WI38 (cell line): ENCODE measurements at regions not wholly inside any gene's neighbourhood (a gene's known extent, or its start where the extent isn't known, plus 50 kb on each side); places are given as distances from the start of the nearest gene placed in this dataset.

Experiments
- H3K4me3 ChIP-seq: 2 replicates; pipeline ENCODE4 v1.5.1; 2011; ENCODE audit warnings: low read depth, mild to moderate bottlenecking, control low read depth, low read length
- TF ChIP-seq, protein P1 (sequence below): IDR thresholded peaks from 2 replicates; pipeline ENCODE4 v1.5.1; 2012; ENCODE audit warnings: low read depth, mild to moderate bottlenecking, control low read depth, low read length

GRCh38 chr5:2626572-2626971 is 124.9 kb downstream of the IRX2 start:
- TF ChIP-seq, protein P1, sequence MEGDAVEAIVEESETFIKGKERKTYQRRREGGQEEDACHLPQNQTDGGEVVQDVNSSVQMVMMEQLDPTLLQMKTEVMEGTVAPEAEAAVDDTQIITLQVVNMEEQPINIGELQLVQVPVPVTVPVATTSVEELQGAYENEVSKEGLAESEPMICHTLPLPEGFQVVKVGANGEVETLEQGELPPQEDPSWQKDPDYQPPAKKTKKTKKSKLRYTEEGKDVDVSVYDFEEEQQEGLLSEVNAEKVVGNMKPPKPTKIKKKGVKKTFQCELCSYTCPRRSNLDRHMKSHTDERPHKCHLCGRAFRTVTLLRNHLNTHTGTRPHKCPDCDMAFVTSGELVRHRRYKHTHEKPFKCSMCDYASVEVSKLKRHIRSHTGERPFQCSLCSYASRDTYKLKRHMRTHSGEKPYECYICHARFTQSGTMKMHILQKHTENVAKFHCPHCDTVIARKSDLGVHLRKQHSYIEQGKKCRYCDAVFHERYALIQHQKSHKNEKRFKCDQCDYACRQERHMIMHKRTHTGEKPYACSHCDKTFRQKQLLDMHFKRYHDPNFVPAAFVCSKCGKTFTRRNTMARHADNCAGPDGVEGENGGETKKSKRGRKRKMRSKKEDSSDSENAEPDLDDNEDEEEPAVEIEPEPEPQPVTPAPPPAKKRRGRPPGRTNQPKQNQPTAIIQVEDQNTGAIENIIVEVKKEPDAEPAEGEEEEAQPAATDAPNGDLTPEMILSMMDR: no peak
- no peak overlapping the region for H3K4me3 ChIP-seq

GRCh38 chr5:2622866-2623265 is 128.6 kb downstream of the IRX2 start:
- TF ChIP-seq, protein P1: no peak
- H3K4me3 ChIP-seq: no peak overlapping the region

DNA sequence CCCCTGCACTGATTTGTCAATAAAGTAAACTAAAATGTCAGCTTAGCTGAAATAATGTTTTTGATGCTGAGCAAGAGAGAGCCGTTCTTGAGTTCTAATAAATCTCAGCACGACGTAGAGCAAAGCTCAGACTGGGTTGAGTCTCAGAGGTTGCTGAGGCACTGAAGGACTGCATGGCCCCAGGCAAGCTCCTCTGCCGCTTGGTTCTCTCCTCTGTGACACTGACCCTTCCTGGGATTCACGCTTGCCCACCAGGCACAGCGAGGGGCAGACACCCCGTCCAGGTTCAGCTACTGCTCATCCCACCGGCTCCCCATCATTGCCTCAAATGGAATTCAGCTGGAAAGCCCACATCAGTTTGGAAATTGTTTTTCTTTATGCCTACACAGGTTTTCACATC is 129.8 kb downstream of the IRX2 start:
- TF ChIP-seq, protein P1: no peak
- no peak overlapping the region for H3K4me3 ChIP-seq

- TF ChIP-seq, protein P1: no peak
- no peak overlapping the region for H3K4me3 ChIP-seq
Measured at GRCh38 chr5:2619216-2619615, 132.3 kb downstream of the IRX2 start.

DNA sequence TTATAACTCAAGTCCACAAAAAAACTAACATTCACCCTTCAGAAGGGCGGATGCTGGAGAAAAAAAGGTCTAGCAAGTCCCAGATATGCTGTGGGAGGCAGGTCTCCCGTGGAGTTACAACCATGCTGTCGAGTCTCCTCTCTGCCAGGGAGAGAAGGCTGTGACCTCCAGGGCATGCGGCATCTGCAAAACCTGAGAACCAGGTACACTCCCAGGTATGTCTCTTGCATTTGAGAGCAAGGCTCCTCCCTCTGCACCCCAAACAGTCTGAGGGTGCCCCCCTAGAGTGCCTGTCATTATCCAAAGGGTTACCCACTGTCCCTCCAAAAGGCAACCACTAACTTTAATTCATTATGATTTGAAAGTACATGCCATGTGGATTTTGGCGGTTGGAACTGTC is 134.0 kb downstream of the IRX2 start:
- TF ChIP-seq, protein P1: no peak

DNA sequence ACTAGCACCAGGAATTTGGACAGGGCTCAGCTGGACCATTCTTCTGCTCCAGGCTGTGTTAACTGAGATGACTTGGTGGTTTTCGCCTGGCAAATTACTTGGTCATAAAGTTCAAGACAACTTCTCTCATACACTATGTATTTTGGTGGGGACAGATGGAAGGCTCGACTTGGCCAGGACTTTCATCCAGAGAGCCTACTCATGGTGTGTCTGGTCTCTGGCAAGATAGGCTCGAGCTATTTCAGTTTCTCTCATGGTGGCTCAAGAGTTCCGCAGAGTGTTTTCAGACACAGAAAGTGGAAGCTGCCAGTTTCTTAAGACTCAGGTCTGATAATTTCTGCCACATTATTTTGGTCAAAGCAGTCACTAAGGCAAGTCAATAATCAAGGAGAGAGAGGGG is 135.6 kb downstream of the IRX2 start:
- TF ChIP-seq, protein P1: no peak

More for the DNA sequence above, 134.0 kb downstream of the IRX2 start:
- H3K4me3 ChIP-seq: no peak overlapping the region

GRCh38 chr5:2614571-2614970 is 136.9 kb downstream of the IRX2 start:
- H3K4me3 ChIP-seq: no peak overlapping the region
- TF ChIP-seq, protein P1: no peak

More for the DNA sequence above, 135.6 kb downstream of the IRX2 start:
- H3K4me3 ChIP-seq: no peak overlapping the region
